ENCODE measurements at regions not wholly inside any gene's neighbourhood (a gene's known extent, or its start where the extent isn't known, plus 50 kb on each side); places are given as distances from the start of the nearest gene placed in this dataset.

GRCh38 chr12:92012691-92013090, 133.0 kb downstream of the BTG1 start:
- TF ChIP-seq CTCF (IDR thresholded peaks at IDR 0.05; ENCODE audit: insufficient read depth, low read length, poor library complexity, severe bottlenecking) (no peak), EZH2phosphoT487 (conservative IDR thresholded peaks at IDR 0.05; ENCODE audit: low read length) (no peak)

Data from SU-DHL-6 (cell line).